ENCODE measurements at regions not wholly inside any gene's neighbourhood (a gene's known extent, or its start where the extent isn't known, plus 50 kb on each side); places are given as distances from the start of the nearest gene placed in this dataset.
"Not testable (repeated sequence)": the region's sequence is repeated elsewhere in the genome, so short reads cannot be mapped to it uniquely, and the experiment has no call there.

DNA sequence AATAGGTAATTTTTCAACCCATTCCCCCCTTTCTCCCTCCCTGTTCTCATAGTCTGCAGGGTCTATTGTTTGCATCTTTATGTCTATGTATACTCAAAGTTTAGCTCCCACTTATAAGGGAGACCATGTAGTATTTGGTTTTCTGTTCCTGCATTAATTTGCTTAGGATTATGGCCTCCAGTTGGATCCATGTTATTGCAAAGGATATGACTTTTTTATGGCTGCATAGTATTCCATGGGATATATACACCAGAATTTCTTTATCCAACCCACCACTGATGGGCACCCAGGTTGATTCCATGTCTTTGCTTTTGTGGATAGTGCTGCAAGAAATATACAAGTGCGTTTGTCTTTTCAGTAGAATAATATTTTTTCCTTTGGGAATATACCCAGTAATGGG lies 761.6 kb upstream of the GRAMD2B start:
- in situ Hi-C loops (cut with MboI; ENCODE audit: low sequenced_read_pairs, unreplicated experiment), result no loop called here
- TF ChIP-seq, protein P1, sequence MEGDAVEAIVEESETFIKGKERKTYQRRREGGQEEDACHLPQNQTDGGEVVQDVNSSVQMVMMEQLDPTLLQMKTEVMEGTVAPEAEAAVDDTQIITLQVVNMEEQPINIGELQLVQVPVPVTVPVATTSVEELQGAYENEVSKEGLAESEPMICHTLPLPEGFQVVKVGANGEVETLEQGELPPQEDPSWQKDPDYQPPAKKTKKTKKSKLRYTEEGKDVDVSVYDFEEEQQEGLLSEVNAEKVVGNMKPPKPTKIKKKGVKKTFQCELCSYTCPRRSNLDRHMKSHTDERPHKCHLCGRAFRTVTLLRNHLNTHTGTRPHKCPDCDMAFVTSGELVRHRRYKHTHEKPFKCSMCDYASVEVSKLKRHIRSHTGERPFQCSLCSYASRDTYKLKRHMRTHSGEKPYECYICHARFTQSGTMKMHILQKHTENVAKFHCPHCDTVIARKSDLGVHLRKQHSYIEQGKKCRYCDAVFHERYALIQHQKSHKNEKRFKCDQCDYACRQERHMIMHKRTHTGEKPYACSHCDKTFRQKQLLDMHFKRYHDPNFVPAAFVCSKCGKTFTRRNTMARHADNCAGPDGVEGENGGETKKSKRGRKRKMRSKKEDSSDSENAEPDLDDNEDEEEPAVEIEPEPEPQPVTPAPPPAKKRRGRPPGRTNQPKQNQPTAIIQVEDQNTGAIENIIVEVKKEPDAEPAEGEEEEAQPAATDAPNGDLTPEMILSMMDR (IDR thresholded peaks at IDR 0.05; ENCODE audit: borderline replicate concordance, control extremely low read depth, extremely low read depth, insufficient read depth, missing control alignments), result no peak
- no peak for DNase-seq (ENCODE audit: low spot score)

DNA sequence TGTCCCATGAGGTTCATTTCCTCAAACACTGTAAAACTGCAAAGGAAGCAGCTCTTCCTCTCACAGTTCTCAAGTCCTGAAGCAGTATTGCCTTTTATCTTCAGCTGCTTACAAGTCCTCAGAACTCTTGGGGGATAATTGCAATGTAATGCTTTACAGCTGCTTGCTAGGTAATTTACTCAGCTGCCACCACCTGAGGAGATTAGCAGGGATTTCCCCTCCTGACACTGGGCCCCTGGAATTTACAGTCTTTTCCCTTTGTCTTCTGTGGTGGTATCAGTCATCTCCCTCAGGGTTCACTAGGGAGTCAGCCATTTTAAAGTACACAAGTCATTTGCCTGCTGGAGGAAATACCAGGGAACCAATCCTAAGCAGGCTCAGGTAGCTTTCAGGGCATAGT lies 754.3 kb upstream of the GRAMD2B start:
- TF ChIP-seq, protein P1 (IDR thresholded peaks at IDR 0.05; ENCODE audit: borderline replicate concordance, control extremely low read depth, extremely low read depth, insufficient read depth, missing control alignments), result no peak
- in situ Hi-C loops (cut with MboI; ENCODE audit: low sequenced_read_pairs, unreplicated experiment), result no loop called here
- DNase-seq (ENCODE audit: low spot score), result no peak

DNA sequence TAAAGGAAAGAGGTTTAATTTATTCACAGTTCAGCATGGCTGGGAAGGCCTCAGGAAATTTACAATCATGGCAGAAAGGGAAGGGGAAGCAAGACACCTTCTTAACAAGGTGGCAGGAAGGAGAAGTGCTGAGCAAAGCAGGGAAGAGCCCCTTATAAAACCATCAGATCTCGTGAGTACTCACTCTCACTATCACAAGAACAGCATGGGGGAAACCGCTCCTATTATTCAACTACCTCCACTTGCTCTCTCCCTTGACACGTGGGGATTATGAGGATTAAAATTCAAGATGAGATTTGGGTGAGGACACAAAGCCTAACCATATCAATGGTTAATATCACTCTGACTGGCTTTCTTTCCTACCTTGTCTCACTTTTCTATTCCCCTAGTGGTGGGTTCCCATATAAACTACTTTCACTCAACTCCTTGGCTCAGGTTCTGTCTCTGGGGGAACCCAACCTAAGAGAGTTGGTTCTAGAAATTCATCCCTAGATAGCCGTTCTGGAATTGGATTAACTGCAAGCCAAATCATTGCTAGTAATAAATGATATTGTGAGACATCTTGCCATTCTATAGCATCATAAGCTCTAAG lies 749.8 kb upstream of the GRAMD2B start:
- TF ChIP-seq, protein P1 (IDR thresholded peaks at IDR 0.05; ENCODE audit: borderline replicate concordance, control extremely low read depth, extremely low read depth, insufficient read depth, missing control alignments), result no peak
- in situ Hi-C loops (cut with MboI; ENCODE audit: low sequenced_read_pairs, unreplicated experiment), result no loop called here
- no peak for DNase-seq (ENCODE audit: low spot score)

DNA sequence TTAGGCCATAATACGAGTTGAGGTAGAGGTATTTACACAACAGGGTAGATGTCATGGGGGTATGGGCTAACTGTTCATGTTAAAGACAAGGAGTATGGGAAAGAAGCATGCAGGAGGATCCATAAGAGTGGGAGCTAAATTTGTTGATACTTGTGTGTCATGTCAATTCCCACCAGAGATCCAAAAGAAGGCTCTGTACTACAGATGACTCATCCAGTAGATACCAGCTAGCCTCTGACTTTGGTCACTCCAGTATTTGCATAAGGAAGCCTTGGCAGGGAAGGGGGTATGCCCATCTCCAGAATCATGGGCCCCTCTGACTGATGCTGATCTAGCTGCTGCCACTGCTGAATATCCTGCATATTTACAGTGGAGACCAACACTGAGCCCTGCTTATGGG lies 743.7 kb upstream of the GRAMD2B start:
- DNase-seq (ENCODE audit: low spot score), result no peak
- in situ Hi-C loops (cut with MboI; ENCODE audit: low sequenced_read_pairs, unreplicated experiment), result no loop called here
- TF ChIP-seq, protein P1 (IDR thresholded peaks at IDR 0.05; ENCODE audit: borderline replicate concordance, control extremely low read depth, extremely low read depth, insufficient read depth, missing control alignments), result no peak

DNA sequence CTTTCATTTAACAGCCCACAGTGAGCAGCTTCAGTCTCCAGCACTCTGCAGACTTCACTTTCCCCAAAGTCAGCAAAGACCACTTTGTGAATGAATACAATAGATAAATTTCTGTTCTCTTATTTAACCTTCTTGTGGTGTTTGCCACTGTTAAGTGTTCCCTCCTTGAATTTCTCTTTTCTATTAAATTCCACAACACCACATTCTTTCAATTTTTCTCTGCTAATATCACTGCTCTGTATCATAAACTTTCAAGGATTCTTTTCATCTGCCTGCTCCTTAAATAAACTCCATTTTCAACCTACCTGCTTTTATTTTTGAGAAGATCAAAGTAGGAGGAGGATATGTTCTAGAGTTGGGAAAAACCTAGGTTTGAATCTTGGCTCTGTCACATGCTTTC lies 739.5 kb upstream of the GRAMD2B start:
- in situ Hi-C loops (cut with MboI; ENCODE audit: low sequenced_read_pairs, unreplicated experiment), result no loop called here

DNA sequence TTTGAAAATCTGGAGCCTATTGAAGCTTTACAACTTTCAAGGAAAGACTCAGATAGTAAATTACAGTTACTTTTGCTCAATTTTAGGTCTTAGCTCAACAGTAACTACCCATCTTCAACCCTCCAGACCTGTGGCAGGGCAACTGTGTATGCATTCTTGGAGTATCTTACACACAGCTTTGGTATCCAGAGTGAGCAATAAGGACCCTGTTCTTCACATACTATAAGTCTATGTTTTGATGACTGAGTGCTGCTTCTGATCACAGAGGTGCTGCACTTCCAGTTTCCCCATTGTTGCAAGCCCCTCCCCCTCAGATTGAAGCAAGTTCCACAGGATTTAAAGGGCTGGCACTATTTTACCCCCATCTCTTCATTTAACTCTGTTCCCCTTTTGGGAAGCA lies 737.4 kb upstream of the GRAMD2B start:
- no peak for DNase-seq (ENCODE audit: low spot score)
- TF ChIP-seq, protein P1 (IDR thresholded peaks at IDR 0.05; ENCODE audit: borderline replicate concordance, control extremely low read depth, extremely low read depth, insufficient read depth, missing control alignments), result no peak
- in situ Hi-C loops (cut with MboI; ENCODE audit: low sequenced_read_pairs, unreplicated experiment), result no loop called here

More for the DNA sequence above, 739.5 kb upstream of the GRAMD2B start:
- DNase-seq (ENCODE audit: low spot score), result no peak
- TF ChIP-seq, protein P1 (IDR thresholded peaks at IDR 0.05; ENCODE audit: borderline replicate concordance, control extremely low read depth, extremely low read depth, insufficient read depth, missing control alignments), result no peak

DNA sequence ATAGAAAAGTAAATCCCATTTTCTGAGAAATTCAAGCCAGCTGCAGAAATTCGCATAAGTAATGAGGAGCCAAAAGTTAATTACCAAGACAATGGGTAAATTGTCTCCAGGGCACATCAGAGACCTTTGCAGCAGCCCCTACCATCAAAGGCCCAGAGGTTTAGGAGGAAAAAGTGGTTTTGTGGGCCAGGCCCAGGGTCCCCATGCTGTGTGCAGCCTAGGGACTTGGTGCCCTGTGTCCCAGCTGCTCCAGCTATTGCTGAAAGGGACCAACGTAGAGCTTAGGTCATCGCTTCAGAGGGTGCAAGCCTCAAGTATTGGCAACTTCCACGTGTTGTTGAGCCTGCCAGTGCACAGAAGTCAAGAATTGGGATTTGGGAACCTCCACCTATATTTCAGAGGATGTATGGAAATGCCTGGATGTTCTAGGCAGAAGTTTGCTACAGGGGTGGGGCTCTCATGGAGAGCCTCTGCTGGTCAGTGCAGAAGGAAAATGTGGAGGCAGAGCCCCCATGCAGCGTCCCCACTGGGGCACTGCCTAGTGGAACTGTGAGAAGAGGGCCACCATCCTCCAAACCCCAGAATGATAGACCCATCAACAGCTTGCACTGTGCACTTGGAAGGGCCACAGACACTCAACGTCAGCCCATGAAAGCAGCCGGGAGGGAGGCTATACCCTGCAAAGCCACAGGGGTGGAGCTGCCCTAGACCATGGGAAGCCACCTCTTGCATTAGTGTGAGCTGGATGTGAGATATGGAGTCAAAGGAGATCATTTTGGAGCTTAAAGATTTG lies 731.3 kb upstream of the GRAMD2B start:
- DNase-seq (ENCODE audit: low spot score); in situ Hi-C loops (cut with MboI; ENCODE audit: low sequenced_read_pairs, unreplicated experiment): not testable (repeated sequence)

Measured in GM13976 (cell line).